HG03432 (cell line): ENCODE measurements at regions not wholly inside any gene's neighbourhood (a gene's known extent, or its start where the extent isn't known, plus 50 kb on each side); places are given as distances from the start of the nearest gene placed in this dataset.

ENCODE experiments used
- ATAC-seq: cut with Tn5 transposase; IDR thresholded peaks from one replicate; pipeline ENCODE4 v1.9.1; 2021; ENCODE audit warnings: mild to moderate bottlenecking, moderate library complexity; ENCODE audit not compliant: unreplicated experiment

DNA sequence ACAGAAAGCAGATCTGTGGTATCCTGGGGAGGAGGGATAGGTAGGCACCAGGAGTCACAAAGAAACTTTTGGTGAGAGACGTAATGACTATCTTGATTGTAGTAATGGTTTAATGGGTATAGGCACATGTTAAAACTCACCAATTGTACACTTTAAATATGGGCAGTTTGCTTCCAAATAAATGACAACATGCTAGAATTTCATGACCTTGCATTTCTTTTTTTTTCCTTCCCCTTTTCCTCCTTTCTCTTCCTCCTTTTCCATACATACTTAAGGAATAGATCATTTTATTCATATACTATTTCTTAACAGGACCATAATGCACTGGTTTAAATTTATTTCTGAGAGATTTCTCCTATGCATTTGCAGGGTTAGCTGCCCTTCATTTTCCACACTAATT, 341.8 kb downstream of the TMEM182 start:
- no peak for ATAC-seq

- ATAC-seq = no peak
Observed at GRCh38 chr2:103119352-103119751, 357.5 kb downstream of the TMEM182 start.

GRCh38 chr2:103121106-103121505, 359.3 kb downstream of the TMEM182 start:
- ATAC-seq = no peak

DNA sequence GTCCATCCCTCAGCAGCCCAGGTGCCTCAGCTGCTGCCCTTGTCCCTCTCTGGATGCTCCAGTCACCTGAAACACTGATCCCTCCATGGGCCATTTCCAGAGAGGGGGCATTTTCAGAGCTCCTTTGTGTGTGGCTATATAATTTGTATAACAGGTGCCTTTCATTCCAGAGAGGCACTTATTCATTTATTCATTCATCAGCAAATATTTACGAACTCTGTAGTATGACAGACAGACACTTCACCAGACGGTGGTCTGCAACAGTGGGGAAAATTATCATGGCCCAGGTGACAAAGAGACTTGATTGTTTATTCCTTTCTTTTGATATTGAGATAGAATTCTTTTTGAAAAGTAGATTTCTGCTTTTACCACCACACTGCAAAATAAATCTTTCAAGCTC, 361.7 kb downstream of the TMEM182 start:
- no peak for ATAC-seq

DNA sequence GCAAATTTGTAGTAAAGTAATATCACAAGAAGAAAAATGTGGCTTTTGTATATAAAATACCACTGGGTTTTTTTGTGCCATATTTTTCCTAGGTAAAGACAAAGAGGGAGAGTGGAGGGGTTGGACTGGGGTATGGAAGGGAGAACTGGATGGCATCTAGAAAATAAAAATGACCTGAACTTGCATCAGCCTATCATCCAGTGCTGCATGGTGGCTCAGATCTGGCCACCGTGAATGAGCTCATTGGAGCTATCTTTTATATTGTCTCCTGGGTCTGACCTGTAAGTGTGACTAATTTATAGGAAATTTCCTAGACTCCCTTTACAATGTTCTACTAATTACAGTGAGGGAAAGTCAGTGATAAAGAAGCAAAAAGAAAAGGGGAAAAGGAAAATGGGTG, 369.0 kb downstream of the TMEM182 start:
- ATAC-seq = no peak

GRCh38 chr2:103132536-103133217, 370.8 kb downstream of the TMEM182 start:
- ATAC-seq = peak; percentile 95

DNA sequence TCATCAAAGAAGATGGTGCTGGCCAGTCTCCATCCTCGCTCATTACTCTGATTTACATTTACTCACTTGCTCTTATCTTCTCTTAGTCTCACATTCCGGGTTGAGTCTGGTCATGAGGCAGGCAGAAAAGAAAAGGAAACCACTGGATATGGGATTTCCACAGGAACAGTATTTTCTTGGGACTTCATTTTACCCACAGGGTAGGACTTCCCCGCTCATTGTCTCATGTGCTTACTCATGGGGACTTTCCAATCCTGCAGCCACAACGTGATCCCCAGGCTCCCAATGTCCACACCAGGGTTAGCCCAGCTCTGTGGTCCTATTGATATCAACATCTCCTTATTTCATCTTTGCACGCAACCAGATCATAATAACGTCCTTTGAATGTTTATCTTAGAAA, 373.8 kb downstream of the TMEM182 start:
- ATAC-seq = no peak

DNA sequence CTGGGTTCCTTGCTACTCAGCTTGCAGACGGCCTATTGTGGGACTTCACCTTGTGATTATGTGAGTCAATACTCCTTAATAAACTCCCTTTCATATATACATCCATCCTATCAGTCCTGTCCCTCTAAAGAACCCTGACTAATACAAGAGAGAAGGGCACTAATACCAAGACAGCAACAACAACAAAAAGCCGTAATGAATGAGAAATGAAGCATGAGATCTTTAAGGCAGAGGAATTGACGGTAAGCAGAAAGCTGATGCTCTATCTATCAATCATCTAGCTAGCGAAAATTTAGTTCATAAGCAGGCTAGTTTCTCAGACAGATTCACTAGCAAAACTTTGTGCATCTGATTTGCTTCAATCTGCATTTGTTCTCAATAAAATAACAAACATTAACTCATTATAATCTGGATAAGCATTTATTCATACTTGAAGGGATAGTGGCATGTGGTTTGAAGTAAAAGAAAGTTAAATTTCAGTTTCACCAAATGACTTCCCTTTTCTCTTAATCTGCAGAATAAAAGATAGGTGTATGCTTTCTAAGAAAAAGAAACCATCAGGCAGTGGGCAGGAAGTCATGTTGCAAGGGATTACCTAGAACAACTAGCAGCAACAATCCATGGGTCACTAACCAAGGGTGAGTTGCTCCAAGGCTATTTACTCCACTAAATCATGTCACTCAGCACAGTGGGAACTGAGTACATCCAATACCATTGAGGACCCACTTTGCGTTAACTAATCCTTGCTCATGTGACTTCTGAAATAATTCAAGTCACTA, 376.5 kb downstream of the TMEM182 start:
- peak; percentile 72 for ATAC-seq

DNA sequence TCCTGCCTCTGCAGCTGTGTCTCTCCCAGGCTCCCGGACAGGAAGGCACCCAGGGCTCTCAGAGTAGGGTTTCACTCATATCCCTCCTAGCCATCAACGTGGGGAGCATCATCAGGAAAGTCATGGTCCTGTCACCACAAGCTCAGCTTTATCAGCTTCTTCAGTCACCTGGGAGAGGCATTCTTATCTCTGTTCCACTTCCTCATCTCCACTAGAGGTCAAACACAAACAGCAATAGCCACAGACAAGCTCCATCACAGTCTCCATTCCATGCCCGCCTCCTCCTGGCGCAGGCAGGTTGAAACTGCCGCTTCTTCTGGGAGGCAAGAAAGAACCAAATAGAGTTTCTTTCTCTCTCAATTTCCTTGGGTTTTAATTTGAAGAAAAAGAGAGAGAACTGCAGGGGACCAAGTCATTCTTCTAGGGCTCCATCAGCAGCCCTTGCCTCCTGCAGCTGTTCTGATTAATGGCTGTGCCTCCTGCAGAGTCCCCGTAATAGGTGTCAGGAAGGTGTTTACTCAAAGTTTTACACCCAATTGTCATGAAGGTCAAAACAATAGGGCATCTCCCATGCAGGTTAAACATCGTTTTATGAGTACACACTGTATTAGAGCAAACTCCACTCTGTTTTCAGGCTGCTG, 377.9 kb downstream of the TMEM182 start:
- peak; percentile 45 for ATAC-seq

- no peak for ATAC-seq
Observed at GRCh38 chr2:103144837-103145236, 383.0 kb downstream of the TMEM182 start.

GRCh38 chr2:103145739-103146138, 383.9 kb downstream of the TMEM182 start:
- ATAC-seq = no peak

DNA sequence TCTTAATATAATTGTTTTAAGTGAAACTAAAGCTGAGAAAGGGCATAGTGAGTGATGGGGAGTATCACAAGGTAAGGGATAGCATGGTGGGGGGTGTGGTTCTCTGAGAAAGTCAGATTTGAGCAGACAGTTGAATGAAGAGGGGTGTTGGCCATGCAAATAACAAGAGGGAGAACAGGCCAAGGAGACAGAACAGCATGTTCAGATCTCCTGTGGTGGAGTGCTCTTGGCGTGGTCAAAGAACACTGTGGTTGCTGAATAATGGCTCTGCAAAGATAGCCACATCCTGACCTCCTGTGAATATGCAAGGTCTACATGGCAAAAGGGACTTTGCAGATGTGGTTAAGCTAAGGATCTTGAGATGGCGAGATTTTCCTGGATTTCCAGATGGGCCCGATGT, 389.2 kb downstream of the TMEM182 start:
- no peak for ATAC-seq

- no peak for ATAC-seq
Observed at GRCh38 chr2:103152556-103152955, 390.7 kb downstream of the TMEM182 start.

GRCh38 chr2:103153580-103154284, 391.9 kb downstream of the TMEM182 start:
- no peak for ATAC-seq

DNA sequence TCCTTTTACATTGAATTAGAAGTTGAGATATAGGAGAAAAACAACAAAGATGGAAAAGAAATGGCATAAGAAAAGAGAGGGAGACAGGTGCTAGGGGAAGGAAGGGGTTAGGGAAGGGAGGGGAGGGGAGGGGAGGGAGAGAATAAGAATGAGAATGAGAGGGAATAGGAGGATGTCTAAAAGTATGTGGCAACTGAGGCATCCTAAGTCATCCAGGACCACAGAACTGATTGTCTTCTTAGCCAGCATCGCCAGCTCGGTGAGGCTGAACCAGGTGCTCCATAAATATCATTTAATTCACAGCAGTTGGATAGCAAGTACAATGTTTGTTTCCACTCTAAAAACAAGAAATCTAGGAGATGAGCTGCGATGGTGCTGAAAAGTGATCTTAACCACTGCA, 393.5 kb downstream of the TMEM182 start:
- ATAC-seq = no peak

- ATAC-seq = no peak
Observed at GRCh38 chr2:103159018-103159417, 397.2 kb downstream of the TMEM182 start.

DNA sequence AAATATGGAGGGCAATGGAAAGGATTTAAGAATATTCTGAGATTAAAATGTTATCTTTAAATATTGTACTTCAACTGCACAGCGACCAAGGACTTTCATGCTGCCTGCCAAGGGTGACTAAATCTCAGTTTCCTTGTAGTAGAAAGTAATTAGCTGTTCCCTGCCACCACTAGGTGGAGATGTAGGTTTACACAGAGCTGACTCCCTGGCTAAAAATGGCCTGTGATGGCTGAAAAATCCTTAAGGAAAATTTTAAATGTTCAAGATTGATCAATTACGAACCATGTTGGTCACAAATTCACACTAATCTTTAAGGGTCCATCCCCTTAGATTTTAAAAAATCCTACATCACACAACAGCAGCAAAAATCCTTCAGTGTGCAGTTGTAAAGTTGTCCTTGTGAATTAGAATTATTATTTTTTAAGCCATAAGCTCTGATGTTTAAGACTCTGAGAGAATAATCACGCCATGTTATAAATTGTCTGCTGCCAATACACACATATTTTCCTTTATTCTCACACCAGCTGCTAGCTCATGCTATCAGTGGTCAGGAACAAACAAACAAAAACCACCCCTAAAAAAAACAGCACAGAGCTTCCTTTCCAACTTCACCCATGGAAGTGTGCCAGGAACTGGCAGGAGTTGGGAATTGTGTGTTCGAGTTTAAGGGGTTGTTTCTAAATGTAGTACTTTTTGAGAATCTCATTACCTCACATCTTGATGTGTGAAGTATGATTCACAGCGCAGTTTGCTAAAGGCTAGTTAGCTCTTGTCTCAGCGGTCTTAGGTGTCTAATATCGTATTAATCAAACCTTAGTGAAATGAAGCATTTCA, 399.8 kb downstream of the TMEM182 start:
- peak; percentile 74 for ATAC-seq

GRCh38 chr2:103164748-103165147, 402.9 kb downstream of the TMEM182 start:
- ATAC-seq = no peak

DNA sequence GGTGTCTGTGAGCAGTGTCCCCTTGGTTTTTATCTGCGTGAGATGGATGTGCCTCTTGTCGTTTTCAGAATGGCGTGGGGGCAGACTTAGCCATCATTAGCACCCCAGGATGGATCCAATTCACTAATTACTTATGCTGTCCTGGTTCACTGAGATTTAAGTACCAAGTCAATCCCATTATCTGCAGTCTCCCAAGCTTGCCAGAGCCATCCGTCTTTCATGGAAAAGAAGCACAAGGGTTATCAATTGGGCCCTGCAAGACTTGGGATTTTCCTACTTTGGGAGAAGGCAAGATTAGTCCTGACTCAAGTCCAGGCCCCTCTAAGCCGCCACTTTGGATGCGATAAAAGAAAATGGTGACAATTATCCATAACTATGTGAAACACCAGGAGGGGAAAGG, 404.0 kb downstream of the TMEM182 start:
- no peak for ATAC-seq
